ENCODE measurements at regions not wholly inside any gene's neighbourhood (a gene's known extent, or its start where the extent isn't known, plus 50 kb on each side); places are given as distances from the start of the nearest gene placed in this dataset.

- TF ChIP-seq POLR2A (IDR thresholded peaks at IDR 0.05; ENCODE audit: low read depth, low read length): no peak
- no peak for TF ChIP-seq CTCF (IDR thresholded peaks at IDR 0.05 in 2 of 3, conservative IDR thresholded peaks at IDR 0.05 in 1 of 3; ENCODE audit: control insufficient read depth in 2 of 3, extremely low read depth in 1 of 3, insufficient read depth in 1 of 3, low read depth in 3 of 3, low read length in 3 of 3)
- TF ChIP-seq RAD21 (IDR thresholded peaks at IDR 0.05; ENCODE audit: insufficient read depth, low read depth, low read length): no peak
- TF ChIP-seq CREB1 (IDR thresholded peaks at IDR 0.05; ENCODE audit: low read depth): no peak
These were observed 241.0 kb upstream of the MSX2 start for GRCh38 chr5:174483411-174483810.

Data from GM12878 (cell line).